Mesendoderm (in vitro differentiated cells): ENCODE measurements at regions not wholly inside any gene's neighbourhood (a gene's known extent, or its start where the extent isn't known, plus 50 kb on each side); places are given as distances from the start of the nearest gene placed in this dataset.
A peak's percentile ranks its signal among the peaks of the same experiment; 100 is the strongest.

Experiments
- DNase-seq: peaks from one replicate; pipeline ENCODE4 v3.0.0; 2013
- H2AK5ac ChIP-seq: 2 replicates; pipeline ENCODE4 v1.6.1; 2013; ENCODE audit warnings: low read length, inconsistent platforms
- H2BK120ac ChIP-seq: 2 replicates; pipeline ENCODE4 v1.6.1; 2013; ENCODE audit warnings: low read depth, mild to moderate bottlenecking, low read length, moderate library complexity, mixed read lengths
- H2BK15ac ChIP-seq: replicated peaks from 2 replicates; pipeline ENCODE4 v1.6.1; 2013; ENCODE audit warnings: low read depth, mild to moderate bottlenecking, moderate library complexity
- H2BK5ac ChIP-seq: 2 replicates; pipeline ENCODE4 v1.6.1; 2013; ENCODE audit warnings: low read length, inconsistent platforms
- H3K18ac ChIP-seq: 2 replicates; pipeline ENCODE4 v1.6.1; 2013; ENCODE audit warnings: mild to moderate bottlenecking, low read length, mixed read lengths
- H3K23ac ChIP-seq: one replicate; pipeline ENCODE4 v1.6.1; 2013; ENCODE audit warnings: low read length
- H3K27ac ChIP-seq: 2 replicates; pipeline ENCODE4 v1.5.1; 2013; ENCODE audit warnings: low read depth, mild to moderate bottlenecking, inconsistent platforms, low read length, moderate library complexity
- H3K27me3 ChIP-seq: 2 replicates; pipeline ENCODE4 v1.6.1; 2013; ENCODE audit warnings: low read length, control low read depth, mild to moderate bottlenecking, inconsistent platforms; ENCODE audit not compliant: insufficient read depth, poor library complexity
- H3K36me3 ChIP-seq: 2 replicates; pipeline ENCODE4 v1.6.1; 2013; ENCODE audit warnings: low read length, inconsistent platforms; ENCODE audit not compliant: control insufficient read depth, insufficient read depth
- H3K4ac ChIP-seq: one replicate; pipeline ENCODE4 v1.6.1; 2013; ENCODE audit warnings: low read depth, mild to moderate bottlenecking, low read length, moderate library complexity
- H3K4me1 ChIP-seq: 2 replicates; pipeline ENCODE4 v1.6.1; 2013; ENCODE audit warnings: low read depth, low read length, inconsistent platforms; ENCODE audit not compliant: control insufficient read depth
- H3K4me2 ChIP-seq: 2 replicates; pipeline ENCODE4 v1.6.1; 2013; ENCODE audit warnings: low read length
- H3K4me3 ChIP-seq: 2 replicates; pipeline ENCODE4 v1.5.1; 2013; ENCODE audit warnings: mild to moderate bottlenecking, low read length
- H3K56ac ChIP-seq: one replicate; pipeline ENCODE4 v1.6.1; 2013; ENCODE audit warnings: low read length
- H3K79me1 ChIP-seq: 2 replicates; pipeline ENCODE4 v1.6.1; 2013; ENCODE audit warnings: low read length, inconsistent platforms
- H3K79me2 ChIP-seq: 2 replicates; pipeline ENCODE4 v1.6.1; 2013; ENCODE audit warnings: mild to moderate bottlenecking, low read length; ENCODE audit not compliant: control insufficient read depth, insufficient read depth
- H3K9ac ChIP-seq: 2 replicates; pipeline ENCODE4 v1.6.1; 2013; ENCODE audit warnings: low read length, inconsistent platforms
- H4K5ac ChIP-seq: one replicate; pipeline ENCODE4 v1.6.1; 2013; ENCODE audit warnings: low read length
- H4K8ac ChIP-seq: one replicate; pipeline ENCODE4 v1.6.1; 2013; ENCODE audit warnings: low read depth, mild to moderate bottlenecking, control low read depth, low read length, moderate library complexity
- WGBS: extraction: QIAGEN DNeasy Blood & Tissue Kit; methylation state at CpG from one replicate; pipeline ENCODE4 v1.1.7; 2013; ENCODE audit warnings: low lambda C conversion rate, missing lambda C conversion rate; ENCODE audit not compliant: insufficient coverage; ENCODE audit errors: extremely low coverage; 5-methylcytosine and 5-hydroxymethylcytosine counted together

DNA sequence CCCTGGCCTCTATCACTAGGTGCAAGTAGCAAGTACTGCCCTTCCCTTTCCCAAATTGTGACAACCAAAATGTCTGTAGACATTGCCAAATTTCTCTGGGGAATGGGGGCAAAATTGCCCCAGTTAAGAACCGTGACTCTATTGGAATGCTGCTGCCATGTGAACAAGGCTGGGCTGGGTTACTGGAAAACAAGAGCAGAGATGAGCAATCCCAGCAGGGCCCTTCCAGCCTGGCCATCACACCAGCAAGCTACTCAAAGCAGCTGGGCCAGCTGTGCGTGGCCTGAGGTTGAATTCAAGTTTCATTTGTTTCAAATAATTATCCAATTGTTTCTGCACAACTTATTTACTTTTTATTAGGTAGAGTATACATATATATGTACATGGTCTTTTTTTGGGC, 103.4 kb upstream of the PKP2 start:
- Histone ChIP-seq H3K79me2 (no peaks in the 10 kb centered on the region), H3K56ac (no peak overlapping the region), H3K4me2 (no peak overlapping the region), H3K27ac (no peak overlapping the region), H2BK5ac (no peak overlapping the region), H3K4ac (no peak overlapping the region), H2BK120ac (no peak overlapping the region), H3K4me1 (no peaks in the 10 kb centered on the region), H2BK15ac (no peak overlapping the region), H4K5ac (no peak overlapping the region), H3K27me3 (no peaks in the 10 kb centered on the region), H3K18ac (no peak overlapping the region), H4K8ac (no peak overlapping the region), H3K4me3 (no peak overlapping the region), H3K9ac (no peak overlapping the region), H3K79me1 (no peaks in the 10 kb centered on the region), H3K36me3 (no peaks in the 10 kb centered on the region), H3K23ac (no peak overlapping the region), H2AK5ac (no peak overlapping the region)
- no CpG with 5 or more reads among the region's 2 CpGs for WGBS
- no peak for DNase-seq

DNA sequence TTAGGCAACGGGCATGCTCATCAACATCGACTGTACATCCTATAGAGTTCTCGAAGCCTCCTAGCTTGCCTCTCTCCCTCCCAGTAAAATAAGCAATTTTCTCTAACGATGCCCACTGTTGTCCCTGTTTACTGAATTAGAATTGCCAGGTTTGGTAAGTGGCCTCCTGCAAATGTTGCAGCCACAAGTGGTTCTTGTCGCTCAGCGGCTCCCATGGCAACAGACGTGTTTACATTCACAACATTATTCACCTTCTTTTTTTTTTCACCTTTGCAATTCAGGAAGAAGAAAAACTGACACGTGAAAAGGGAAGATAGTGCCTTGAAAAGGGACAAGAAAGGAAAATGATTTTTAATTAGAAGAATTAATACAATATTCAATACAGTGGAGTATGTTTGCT, 100.9 kb upstream of the PKP2 start:
- Histone ChIP-seq H3K27ac (no peak overlapping the region), H3K4ac (no peak overlapping the region), H3K56ac (no peak overlapping the region), H2BK120ac (no peak overlapping the region), H3K79me2 (no peaks in the 10 kb centered on the region), H3K4me1 (no peaks in the 10 kb centered on the region), H4K5ac (no peak overlapping the region), H2BK15ac (no peak overlapping the region), H3K27me3 (no peaks in the 10 kb centered on the region), H3K9ac (no peak overlapping the region), H3K79me1 (no peaks in the 10 kb centered on the region), H2AK5ac (no peak overlapping the region), H3K36me3 (no peaks in the 10 kb centered on the region), H3K4me2 (no peak overlapping the region), H2BK5ac (no peak overlapping the region), H4K8ac (no peak overlapping the region), H3K23ac (no peak overlapping the region), H3K18ac (no peak overlapping the region), H3K4me3 (no peak overlapping the region)
- peak; percentile 85 for DNase-seq
- no CpG with 5 or more reads among the region's 8 CpGs for WGBS

DNA sequence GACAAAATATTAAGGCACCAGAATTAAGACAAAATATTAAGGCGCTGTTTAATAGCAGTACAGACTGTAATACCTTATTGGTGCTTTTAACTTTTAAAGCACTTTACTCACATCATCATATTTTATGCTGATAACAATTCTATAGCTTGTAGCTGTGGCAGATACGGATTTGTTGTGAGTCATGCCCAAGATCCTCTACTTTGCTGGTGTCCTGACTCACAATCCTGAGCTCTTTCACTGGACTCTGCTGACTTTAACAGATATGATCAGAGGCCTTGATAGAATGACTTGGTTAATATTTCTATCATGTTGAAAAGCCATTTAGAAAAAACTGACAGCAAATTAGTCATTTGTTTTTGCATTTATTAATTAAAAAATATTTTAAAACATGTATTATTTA, 99.0 kb upstream of the PKP2 start:
- Histone ChIP-seq H3K79me1 (no peaks in the 10 kb centered on the region), H3K9ac (no peak overlapping the region), H3K27ac (no peak overlapping the region), H3K56ac (no peak overlapping the region), H2BK15ac (no peak overlapping the region), H3K4me2 (no peak overlapping the region), H2BK5ac (no peak overlapping the region), H2AK5ac (no peak overlapping the region), H3K36me3 (no peaks in the 10 kb centered on the region), H3K4me3 (no peak overlapping the region), H3K4ac (no peak overlapping the region), H3K23ac (no peak overlapping the region), H3K79me2 (no peaks in the 10 kb centered on the region), H3K27me3 (no peaks in the 10 kb centered on the region), H4K5ac (no peak overlapping the region), H3K4me1 (no peaks in the 10 kb centered on the region), H4K8ac (no peak overlapping the region), H3K18ac (no peak overlapping the region), H2BK120ac (no peak overlapping the region)
- DNase-seq, result no peak
- no CpG with 5 or more reads among the region's 2 CpGs for WGBS

DNA sequence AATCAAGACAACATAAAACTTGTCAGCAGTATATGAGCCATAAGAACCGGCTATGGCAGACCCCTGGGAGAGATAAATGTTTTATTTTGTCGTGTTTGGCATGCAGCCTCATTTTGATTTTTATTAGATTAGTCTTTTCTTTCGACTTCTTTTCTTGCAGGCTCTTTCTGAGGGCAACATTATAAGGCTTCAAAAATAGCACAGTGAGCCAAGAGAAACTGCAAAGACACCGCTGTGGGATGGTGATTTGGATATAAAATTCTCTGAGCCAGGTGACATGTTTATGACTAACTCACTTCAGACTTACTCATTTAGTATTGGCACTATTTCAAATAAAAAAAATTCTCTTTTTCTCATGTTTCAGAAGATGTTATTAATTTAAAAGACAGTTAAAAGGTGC, 96.8 kb upstream of the PKP2 start:
- H3K23ac ChIP-seq, result no peak overlapping the region
- no peak overlapping the region for H3K9ac ChIP-seq
- H2AK5ac ChIP-seq, result no peak overlapping the region
- H4K8ac ChIP-seq, result no peak overlapping the region
- no peaks in the 10 kb centered on the region for H3K79me2 ChIP-seq
- no peak overlapping the region for H3K4ac ChIP-seq
- H3K56ac ChIP-seq, result no peak overlapping the region
- H3K18ac ChIP-seq, result no peak overlapping the region
- no peak overlapping the region for H3K4me3 ChIP-seq
- no peak for DNase-seq
- H4K5ac ChIP-seq, result no peak overlapping the region
- no peak overlapping the region for H2BK5ac ChIP-seq
- H3K36me3 ChIP-seq, result no peaks in the 10 kb centered on the region
- no peaks in the 10 kb centered on the region for H3K27me3 ChIP-seq
- no peak overlapping the region for H2BK15ac ChIP-seq
- no peaks in the 10 kb centered on the region for H3K4me1 ChIP-seq
- H3K79me1 ChIP-seq, result no peaks in the 10 kb centered on the region
- no peak overlapping the region for H3K27ac ChIP-seq
- WGBS, result no CpG with 5 or more reads among the region's 4 CpGs
- H2BK120ac ChIP-seq, result no peak overlapping the region
- no peak overlapping the region for H3K4me2 ChIP-seq

DNA sequence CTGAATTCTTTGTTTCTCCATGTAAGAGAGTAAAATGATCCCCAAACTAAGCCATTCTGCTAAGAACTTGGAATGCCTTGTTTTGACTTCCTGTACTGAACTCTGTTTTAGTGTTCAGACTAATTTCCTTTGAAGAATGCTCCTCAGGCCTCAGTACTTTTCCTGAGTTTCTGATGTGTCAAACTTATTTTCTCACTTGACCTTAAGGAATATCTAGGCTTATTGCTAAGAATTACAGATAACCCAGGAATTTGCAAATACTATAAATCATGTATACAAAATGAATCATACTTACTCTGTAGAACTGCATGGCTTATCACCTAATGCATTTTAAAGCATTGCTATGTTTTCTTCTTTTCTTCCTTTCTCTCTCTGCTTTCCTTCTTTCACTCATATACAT, 93.1 kb upstream of the PKP2 start:
- H3K4me2 ChIP-seq, result no peak overlapping the region
- H3K27me3 ChIP-seq, result no peaks in the 10 kb centered on the region
- no peak overlapping the region for H2BK120ac ChIP-seq
- no peak overlapping the region for H2BK15ac ChIP-seq
- H4K5ac ChIP-seq, result no peak overlapping the region
- no peak overlapping the region for H2AK5ac ChIP-seq
- H3K4ac ChIP-seq, result no peak overlapping the region
- no peak overlapping the region for H3K18ac ChIP-seq
- no peaks in the 10 kb centered on the region for H3K79me2 ChIP-seq
- no peaks in the 10 kb centered on the region for H3K4me1 ChIP-seq
- H3K9ac ChIP-seq, result no peak overlapping the region
- no peak overlapping the region for H3K4me3 ChIP-seq
- H2BK5ac ChIP-seq, result no peak overlapping the region
- no peaks in the 10 kb centered on the region for H3K36me3 ChIP-seq
- H4K8ac ChIP-seq, result no peak overlapping the region
- H3K23ac ChIP-seq, result no peak overlapping the region
- H3K79me1 ChIP-seq, result no peaks in the 10 kb centered on the region
- H3K56ac ChIP-seq, result no peak overlapping the region
- no peak for DNase-seq
- no peak overlapping the region for H3K27ac ChIP-seq

DNA sequence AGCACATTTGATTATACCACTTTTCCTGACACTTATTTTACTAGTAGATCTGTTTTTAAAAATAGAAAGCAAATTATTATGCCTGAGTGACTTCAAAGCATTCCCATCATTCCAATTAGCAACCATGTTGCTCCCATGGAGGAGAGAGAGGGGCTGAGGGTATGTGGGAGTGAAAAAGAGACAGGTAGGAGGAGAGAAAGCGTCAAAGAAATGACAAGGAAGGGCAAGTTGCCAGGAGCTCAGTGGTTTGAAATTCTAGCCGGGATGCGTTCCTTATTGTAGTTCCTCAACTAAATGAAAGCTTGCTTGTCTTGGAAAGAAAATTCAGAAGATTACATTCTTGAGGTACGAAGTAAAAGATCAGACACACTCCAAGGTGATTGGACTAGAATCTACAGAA, 92.4 kb upstream of the PKP2 start:
- no CpG with 5 or more reads among the region's 4 CpGs for WGBS
- Histone ChIP-seq H4K8ac (no peak overlapping the region), H3K36me3 (no peaks in the 10 kb centered on the region), H3K23ac (no peak overlapping the region), H2BK120ac (no peak overlapping the region), H3K4me3 (no peak overlapping the region), H3K9ac (no peak overlapping the region), H4K5ac (no peak overlapping the region), H3K27me3 (no peaks in the 10 kb centered on the region), H2BK5ac (no peak overlapping the region), H3K18ac (no peak overlapping the region), H3K4me2 (no peak overlapping the region), H3K79me1 (no peaks in the 10 kb centered on the region), H3K79me2 (no peaks in the 10 kb centered on the region), H2BK15ac (no peak overlapping the region), H3K4ac (no peak overlapping the region), H3K4me1 (no peaks in the 10 kb centered on the region), H3K56ac (no peak overlapping the region), H3K27ac (no peak overlapping the region), H2AK5ac (no peak overlapping the region)
- peak; percentile 48 for DNase-seq
